Cardiac fibroblast (primary cell): ENCODE measurements at regions not wholly inside any gene's neighbourhood (a gene's known extent, or its start where the extent isn't known, plus 50 kb on each side); places are given as distances from the start of the nearest gene placed in this dataset.
"Not testable (repeated sequence)": the region's sequence is repeated elsewhere in the genome, so short reads cannot be mapped to it uniquely, and the experiment has no call there.

Experiments
- DNase-seq, 2 donors: peaks; one replicate each; pipeline versions ENCODE4 v3.0.0 to v3.0.0-alpha.2; 2010; ENCODE audit warnings: low read depth in 2 of 2
- H3K4me3 ChIP-seq, 2 donors: replicated peaks in 1 of 2; 1 replicate in 1 of 2; 2 replicates in 1 of 2; pipeline ENCODE4 v1.5.1; 2011; ENCODE audit warnings: low read depth in 2 of 2, low read length in 2 of 2, mild to moderate bottlenecking in 2 of 2, moderate library complexity in 1 of 2
- TF ChIP-seq, protein P1 (sequence below): IDR thresholded peaks from one replicate; pipeline ENCODE4 v1.5.1; 2011; ENCODE audit warnings: low read depth, mild to moderate bottlenecking, low read length, inconsistent platforms

DNA sequence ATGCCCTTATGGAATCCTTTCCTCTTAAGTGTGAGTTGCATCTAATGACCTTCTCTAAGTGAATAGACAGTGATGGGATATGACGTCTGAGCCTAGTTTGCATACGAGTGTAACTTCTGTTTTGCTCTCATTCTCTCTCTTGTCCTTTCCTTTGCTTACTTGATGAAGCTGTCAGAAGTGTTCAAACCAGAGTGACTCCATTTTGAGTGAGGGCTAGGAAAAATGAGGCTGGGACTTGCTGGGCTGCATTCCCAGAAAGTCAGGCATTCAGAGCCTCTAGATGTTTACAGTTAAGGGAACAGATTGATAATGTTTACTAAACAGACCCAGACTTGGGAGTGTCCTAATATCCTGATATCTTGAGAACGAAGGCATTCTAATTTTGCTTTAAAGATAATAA, 311.2 kb upstream of the SOX4 start:
- DNase-seq, H3K4me3 ChIP-seq: not testable (repeated sequence)

- no peak for DNase-seq
- TF ChIP-seq, protein P1, sequence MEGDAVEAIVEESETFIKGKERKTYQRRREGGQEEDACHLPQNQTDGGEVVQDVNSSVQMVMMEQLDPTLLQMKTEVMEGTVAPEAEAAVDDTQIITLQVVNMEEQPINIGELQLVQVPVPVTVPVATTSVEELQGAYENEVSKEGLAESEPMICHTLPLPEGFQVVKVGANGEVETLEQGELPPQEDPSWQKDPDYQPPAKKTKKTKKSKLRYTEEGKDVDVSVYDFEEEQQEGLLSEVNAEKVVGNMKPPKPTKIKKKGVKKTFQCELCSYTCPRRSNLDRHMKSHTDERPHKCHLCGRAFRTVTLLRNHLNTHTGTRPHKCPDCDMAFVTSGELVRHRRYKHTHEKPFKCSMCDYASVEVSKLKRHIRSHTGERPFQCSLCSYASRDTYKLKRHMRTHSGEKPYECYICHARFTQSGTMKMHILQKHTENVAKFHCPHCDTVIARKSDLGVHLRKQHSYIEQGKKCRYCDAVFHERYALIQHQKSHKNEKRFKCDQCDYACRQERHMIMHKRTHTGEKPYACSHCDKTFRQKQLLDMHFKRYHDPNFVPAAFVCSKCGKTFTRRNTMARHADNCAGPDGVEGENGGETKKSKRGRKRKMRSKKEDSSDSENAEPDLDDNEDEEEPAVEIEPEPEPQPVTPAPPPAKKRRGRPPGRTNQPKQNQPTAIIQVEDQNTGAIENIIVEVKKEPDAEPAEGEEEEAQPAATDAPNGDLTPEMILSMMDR: no peak
- no peak overlapping the region for H3K4me3 ChIP-seq
Measured at GRCh38 chr6:21284166-21284565, 309.4 kb upstream of the SOX4 start.

DNA sequence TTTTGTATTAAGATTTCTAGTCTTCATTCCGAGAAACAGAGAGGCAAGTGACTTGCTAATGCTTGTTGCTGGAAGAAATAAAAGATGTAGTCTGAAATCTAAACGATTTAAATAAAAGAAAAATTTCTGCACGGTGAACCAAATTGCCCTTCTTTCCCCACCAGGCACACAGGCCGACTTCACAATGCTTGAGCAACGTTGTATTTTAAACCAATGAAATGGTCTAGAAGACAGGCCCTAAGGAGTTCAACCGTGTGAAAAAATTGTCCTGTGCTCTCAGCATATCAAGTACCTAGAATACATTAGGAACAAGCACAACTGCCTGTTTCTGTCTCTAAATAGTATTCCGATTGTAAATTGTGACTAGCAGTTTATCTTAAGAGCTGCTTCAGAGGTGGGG, 308.8 kb upstream of the SOX4 start:
- no peak overlapping the region for H3K4me3 ChIP-seq
- TF ChIP-seq, protein P1: no peak
- no peak for DNase-seq

DNA sequence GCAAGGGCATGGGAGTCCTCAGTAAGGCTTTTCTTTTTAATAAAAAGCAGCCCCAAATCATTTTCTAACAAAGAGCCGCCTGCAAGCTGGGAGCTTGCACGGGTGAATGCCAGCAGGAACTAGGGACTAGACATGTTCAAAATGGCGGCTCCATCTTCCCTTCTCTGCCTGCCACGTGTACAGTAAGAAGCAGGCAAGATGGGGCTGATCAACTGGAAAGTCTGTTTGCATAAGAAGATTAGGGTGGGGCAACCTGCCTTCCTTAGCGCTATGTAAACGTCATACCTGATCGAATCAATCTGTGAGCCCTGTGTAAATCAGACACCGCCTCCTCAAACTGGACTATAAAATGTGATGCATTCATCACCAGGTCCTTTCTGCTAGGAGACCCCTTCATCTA, 299.4 kb upstream of the SOX4 start:
- no peak for DNase-seq
- H3K4me3 ChIP-seq: no peak overlapping the region
- TF ChIP-seq, protein P1: no peak

DNA sequence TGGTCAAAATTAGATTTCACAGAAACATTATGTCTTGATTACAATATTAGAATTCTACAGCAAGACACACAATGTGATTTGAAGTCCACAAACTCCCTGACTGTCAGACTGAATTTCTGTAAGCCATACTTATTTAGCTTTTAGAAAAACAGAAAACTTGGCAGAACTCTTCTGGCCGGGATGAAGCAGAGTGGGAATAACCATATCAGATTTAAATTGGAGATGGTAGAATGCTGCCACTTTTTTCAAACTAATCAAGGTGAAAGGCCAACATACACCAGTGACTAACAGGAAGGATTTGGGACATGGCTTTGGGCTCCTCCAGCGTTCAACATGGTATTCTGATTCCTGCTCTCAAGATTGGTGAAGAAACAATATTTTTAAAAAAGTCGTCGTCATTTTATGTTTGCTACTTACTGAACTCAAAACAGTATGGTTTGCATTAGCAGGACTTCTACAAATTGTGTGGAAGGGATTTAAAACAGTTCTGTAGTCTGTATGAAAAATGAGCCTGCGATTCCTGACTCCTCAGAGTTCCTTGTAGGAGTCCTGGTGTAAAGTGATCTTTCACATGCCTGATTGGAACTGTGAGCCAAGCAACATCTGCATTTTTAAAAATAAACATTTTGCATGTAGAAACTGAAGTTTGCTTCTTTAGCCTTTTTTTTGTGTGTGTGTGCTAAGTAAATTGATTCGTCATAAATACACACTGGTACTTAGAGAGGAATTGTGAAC, 297.9 kb upstream of the SOX4 start:
- H3K4me3 ChIP-seq: no peak overlapping the region
- DNase-seq: no peak
- TF ChIP-seq, protein P1: no peak

- DNase-seq: no peak
- TF ChIP-seq, protein P1: no peak
- H3K4me3 ChIP-seq: no peak overlapping the region
Measured at GRCh38 chr6:21297665-21298064, 295.9 kb upstream of the SOX4 start.

- TF ChIP-seq, protein P1: no peak
Measured at GRCh38 chr6:21299216-21299615, 294.3 kb upstream of the SOX4 start.

More at GRCh38 chr6:21299216-21299615, 294.3 kb upstream of the SOX4 start:
- DNase-seq: no peak
- H3K4me3 ChIP-seq: no peak overlapping the region
